Neural progenitor cell (in vitro differentiated cells): ENCODE measurements at regions not wholly inside any gene's neighbourhood (a gene's known extent, or its start where the extent isn't known, plus 50 kb on each side); places are given as distances from the start of the nearest gene placed in this dataset.

Experiments used
- EZH2 ChIP-seq: fragments of 200-600 bp; sonication (generic); IDR thresholded peaks from 2 replicates; pipeline ENCODE4 v1.6.1; 2017; ENCODE audit warnings: antibody characterized with exemption, mild to moderate bottlenecking, moderate library complexity
- EZH2phosphoT487 ChIP-seq: fragments of 200-600 bp; sonication (generic); IDR thresholded peaks from 2 replicates; pipeline ENCODE4 v1.6.1; 2017; ENCODE audit warnings: antibody characterized with exemption
- TF ChIP-seq, protein P1 (sequence below): fragments of 200-600 bp; sonication (generic); IDR thresholded peaks from 2 replicates; pipeline ENCODE4 v1.5.1; 2017; ENCODE audit warnings: antibody characterized with exemption, mild to moderate bottlenecking

DNA sequence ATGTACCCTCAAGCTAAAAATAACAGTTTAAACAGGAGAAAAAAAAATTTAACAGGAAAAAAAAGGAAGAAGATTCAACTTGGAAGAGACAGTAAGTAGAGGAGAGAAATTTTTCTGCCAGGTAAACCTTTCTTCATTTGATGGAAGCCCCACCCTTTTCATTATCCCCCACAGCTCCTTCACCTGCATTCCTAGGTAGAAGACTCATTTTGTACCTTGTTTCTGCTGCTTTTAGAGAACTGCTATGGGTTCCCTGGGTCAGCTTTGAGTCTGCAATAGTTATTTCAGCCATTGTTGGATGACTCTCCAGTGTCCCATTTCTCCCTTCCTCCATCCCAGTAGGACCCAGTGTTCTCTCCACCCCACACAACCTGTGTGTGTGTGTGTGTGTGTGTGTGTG lies 74.1 kb upstream of the CPEB4 start:
- TF ChIP-seq, protein P1, sequence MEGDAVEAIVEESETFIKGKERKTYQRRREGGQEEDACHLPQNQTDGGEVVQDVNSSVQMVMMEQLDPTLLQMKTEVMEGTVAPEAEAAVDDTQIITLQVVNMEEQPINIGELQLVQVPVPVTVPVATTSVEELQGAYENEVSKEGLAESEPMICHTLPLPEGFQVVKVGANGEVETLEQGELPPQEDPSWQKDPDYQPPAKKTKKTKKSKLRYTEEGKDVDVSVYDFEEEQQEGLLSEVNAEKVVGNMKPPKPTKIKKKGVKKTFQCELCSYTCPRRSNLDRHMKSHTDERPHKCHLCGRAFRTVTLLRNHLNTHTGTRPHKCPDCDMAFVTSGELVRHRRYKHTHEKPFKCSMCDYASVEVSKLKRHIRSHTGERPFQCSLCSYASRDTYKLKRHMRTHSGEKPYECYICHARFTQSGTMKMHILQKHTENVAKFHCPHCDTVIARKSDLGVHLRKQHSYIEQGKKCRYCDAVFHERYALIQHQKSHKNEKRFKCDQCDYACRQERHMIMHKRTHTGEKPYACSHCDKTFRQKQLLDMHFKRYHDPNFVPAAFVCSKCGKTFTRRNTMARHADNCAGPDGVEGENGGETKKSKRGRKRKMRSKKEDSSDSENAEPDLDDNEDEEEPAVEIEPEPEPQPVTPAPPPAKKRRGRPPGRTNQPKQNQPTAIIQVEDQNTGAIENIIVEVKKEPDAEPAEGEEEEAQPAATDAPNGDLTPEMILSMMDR = no peak
- TF ChIP-seq EZH2phosphoT487 = no peak
- no peak for TF ChIP-seq EZH2
